Kidney (tissue), 13 donors: ENCODE measurements at regions not wholly inside any gene's neighbourhood (a gene's known extent, or its start where the extent isn't known, plus 50 kb on each side); places are given as distances from the start of the nearest gene placed in this dataset.

Experiments used
- DNase-seq, 5 donors: peaks; one replicate each; pipeline ENCODE4 v3.0.0-alpha.2; 2013 to 2020
- FAIRE-seq: peaks from 2 replicates; lab custom pipeline; 2012; peaks lifted over from hg19 to GRCh38; lab: Jason Lieb, UNC
- H3K27ac ChIP-seq, 2 donors: one replicate each; pipeline ENCODE4 v1.7.0; 2013; ENCODE audit warnings: low read depth in 2 of 2, low read length in 2 of 2, inconsistent platforms in 1 of 2
- H3K27me3 ChIP-seq: one replicate; pipeline ENCODE4 v1.7.1; 2013; ENCODE audit warnings: low read length, inconsistent platforms; ENCODE audit not compliant: control insufficient read depth, insufficient read depth
- H3K36me3 ChIP-seq, 3 donors: one replicate each; pipeline versions ENCODE4 v1.7.0 to v1.7.1; 2013; ENCODE audit warnings: low read length in 3 of 3, control low read depth in 1 of 3, inconsistent platforms in 1 of 3; ENCODE audit not compliant: insufficient read depth in 3 of 3, control insufficient read depth in 2 of 3
- H3K4me1 ChIP-seq, 3 donors: one replicate each; pipeline versions ENCODE4 v1.7.0 to v1.7.1; 2013; ENCODE audit warnings: low read length in 3 of 3, inconsistent platforms in 1 of 3, low read depth in 1 of 3; ENCODE audit not compliant: control insufficient read depth in 2 of 3, insufficient read depth in 2 of 3
- H3K4me3 ChIP-seq, 3 donors: one replicate each; pipeline versions ENCODE4 v1.7.0 to v1.8.1; 2013; ENCODE audit warnings: low read length in 3 of 3, control low read depth in 1 of 3, inconsistent platforms in 1 of 3
- H3K9ac ChIP-seq, 3 donors: one replicate each; pipeline versions ENCODE4 v1.7.0 to v1.7.1; 2013; ENCODE audit warnings: low read length in 3 of 3, control low read depth in 1 of 3, inconsistent platforms in 1 of 3
- H3K9me3 ChIP-seq, 3 donors: one replicate each; pipeline versions ENCODE4 v1.7.0 to v1.7.1; 2013; ENCODE audit warnings: low read length in 3 of 3, control low read depth in 1 of 3, inconsistent platforms in 1 of 3; ENCODE audit not compliant: control insufficient read depth in 2 of 3, insufficient read depth in 1 of 3
- intact Hi-C: fragments of 100-400 bp; cut with DNase I; formaldehyde crosslinking; loops from one replicate; pipeline ENCODE4 v1.11.1; 2022
- TF ChIP-seq, protein P1 (sequence below): IDR thresholded peaks from 3 replicates; pipeline ENCODE4 v1.5.1; 2012; ENCODE audit warnings: mild to moderate bottlenecking, moderate library complexity, borderline replicate concordance; ENCODE audit not compliant: insufficient read depth; ENCODE audit errors: extremely low read depth
- donor health status: control.
- donor health status: control.
- donor health status: control.
- donor health status: control.
- donor health status: control.
- donor health status: DM: yes; HTN: yes; CAD: no.
- donor health status: Normal renal cell carcinoma (clear cell type).

DNA sequence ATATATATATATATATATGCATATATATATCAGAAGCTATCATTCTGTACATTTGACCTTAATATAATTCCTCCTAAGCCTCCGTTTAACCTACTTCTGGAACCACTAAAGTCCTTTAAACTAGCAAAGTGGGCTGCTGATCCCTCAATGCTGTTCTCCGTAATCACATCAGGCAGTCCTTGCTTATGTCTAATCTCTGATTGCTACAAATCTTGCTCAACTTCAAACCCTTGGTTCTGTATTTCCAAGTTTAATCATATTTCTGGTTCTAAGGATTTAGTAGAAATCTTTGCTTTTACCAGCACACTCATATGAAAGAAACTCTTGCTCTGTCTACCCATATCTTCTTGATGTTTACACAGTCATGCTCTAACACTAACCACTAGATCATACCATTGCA lies 91.5 kb upstream of the GALNT13 start:
- Histone ChIP-seq H3K9me3 (no peaks in the 10 kb centered on the region), H3K4me1 (no peaks in the 10 kb centered on the region), H3K9ac (no peak overlapping the region), H3K27ac (no peak overlapping the region), H3K27me3 (no peaks in the 10 kb centered on the region), H3K4me3 (no peak overlapping the region), H3K36me3 (no peaks in the 10 kb centered on the region)
- TF ChIP-seq, protein P1, sequence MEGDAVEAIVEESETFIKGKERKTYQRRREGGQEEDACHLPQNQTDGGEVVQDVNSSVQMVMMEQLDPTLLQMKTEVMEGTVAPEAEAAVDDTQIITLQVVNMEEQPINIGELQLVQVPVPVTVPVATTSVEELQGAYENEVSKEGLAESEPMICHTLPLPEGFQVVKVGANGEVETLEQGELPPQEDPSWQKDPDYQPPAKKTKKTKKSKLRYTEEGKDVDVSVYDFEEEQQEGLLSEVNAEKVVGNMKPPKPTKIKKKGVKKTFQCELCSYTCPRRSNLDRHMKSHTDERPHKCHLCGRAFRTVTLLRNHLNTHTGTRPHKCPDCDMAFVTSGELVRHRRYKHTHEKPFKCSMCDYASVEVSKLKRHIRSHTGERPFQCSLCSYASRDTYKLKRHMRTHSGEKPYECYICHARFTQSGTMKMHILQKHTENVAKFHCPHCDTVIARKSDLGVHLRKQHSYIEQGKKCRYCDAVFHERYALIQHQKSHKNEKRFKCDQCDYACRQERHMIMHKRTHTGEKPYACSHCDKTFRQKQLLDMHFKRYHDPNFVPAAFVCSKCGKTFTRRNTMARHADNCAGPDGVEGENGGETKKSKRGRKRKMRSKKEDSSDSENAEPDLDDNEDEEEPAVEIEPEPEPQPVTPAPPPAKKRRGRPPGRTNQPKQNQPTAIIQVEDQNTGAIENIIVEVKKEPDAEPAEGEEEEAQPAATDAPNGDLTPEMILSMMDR = no peak
- DNase-seq (no peak), FAIRE-seq (no peak)
- intact Hi-C loops = no loop called here

DNA sequence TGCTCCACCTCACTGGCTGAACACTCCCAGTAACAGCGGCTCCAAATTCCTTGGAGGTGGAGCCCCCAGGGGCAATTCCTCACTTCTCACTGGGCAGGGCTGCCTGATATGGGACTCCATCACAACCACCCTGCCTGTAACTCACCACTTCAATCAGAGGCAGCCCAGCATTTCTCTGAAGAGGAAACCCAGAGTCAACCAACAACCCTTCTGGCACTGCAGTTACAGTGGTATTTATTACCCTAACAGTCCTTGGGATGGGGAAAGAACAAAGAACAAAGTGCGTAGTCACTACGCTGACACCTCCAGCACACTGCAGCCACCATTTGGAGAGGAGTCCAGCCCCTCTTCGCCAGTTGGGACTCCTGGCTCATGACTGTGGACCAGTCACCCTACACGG lies 85.7 kb upstream of the GALNT13 start:
- intact Hi-C loops = no loop called here
- no peak for DNase-seq
- FAIRE-seq = no peak
- TF ChIP-seq, protein P1 = no peak
- H3K27ac ChIP-seq = no peak overlapping the region
- H3K9me3 ChIP-seq = no peaks in the 10 kb centered on the region
- no peak overlapping the region for H3K4me3 ChIP-seq
- no peaks in the 10 kb centered on the region for H3K36me3 ChIP-seq
- H3K9ac ChIP-seq = no peak overlapping the region
- no peaks in the 10 kb centered on the region for H3K4me1 ChIP-seq
- H3K27me3 ChIP-seq = no peaks in the 10 kb centered on the region

DNA sequence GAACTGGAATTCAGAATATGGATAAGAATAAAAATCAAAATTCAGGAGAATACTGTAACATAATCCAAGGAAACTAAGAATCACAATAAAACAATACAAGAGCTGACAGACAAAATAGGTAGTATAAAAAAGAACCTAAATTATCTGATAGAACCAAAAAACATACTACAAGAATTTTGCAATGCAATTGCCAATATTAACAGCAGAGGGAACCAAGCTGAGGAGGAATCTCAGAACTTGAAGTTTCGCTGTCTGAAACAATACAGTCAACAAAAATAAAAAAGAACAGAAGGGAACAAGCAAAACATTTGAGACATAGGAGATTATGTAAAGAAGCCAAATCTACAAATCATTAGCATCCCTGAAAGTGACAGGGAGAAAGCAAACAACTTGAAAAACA lies 84.1 kb upstream of the GALNT13 start:
- Histone ChIP-seq H3K4me3 (no peak overlapping the region), H3K27me3 (no peaks in the 10 kb centered on the region), H3K27ac (no peak overlapping the region), H3K4me1 (no peaks in the 10 kb centered on the region), H3K9me3 (peaks cover 0 to 6% (median 5%) of the 10 kb centered on the region in 3 donors), H3K36me3 (no peaks in the 10 kb centered on the region), H3K9ac (no peak overlapping the region)
- intact Hi-C loops = no loop called here
- FAIRE-seq (no peak), DNase-seq (no peak)
- TF ChIP-seq, protein P1 = no peak

DNA sequence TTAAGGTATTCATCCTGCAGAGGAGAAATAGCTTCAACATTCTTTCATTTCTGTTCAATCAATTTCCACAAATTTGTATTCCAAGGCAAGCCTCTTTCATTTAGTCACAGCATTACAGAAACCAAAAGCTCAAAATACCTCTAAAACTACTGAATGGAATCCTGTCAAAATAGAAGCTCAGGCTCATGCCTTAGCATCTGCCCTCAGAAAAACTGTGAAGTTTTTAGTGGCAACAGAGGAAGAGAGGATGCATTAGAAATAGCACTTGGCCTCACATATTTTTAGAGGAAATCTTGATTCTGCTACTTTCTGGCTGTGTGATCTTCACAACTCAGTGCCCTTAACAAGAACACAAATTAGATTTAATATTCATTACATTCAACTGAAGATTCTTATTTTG lies 69.1 kb upstream of the GALNT13 start:
- H3K36me3 ChIP-seq = no peaks in the 10 kb centered on the region
- no peak overlapping the region for H3K27ac ChIP-seq
- no peaks in the 10 kb centered on the region for H3K4me1 ChIP-seq
- H3K4me3 ChIP-seq = no peak overlapping the region
- DNase-seq (no peak), FAIRE-seq (no peak)
- intact Hi-C loops = no loop called here
- H3K9me3 ChIP-seq = no peaks in the 10 kb centered on the region
- no peaks in the 10 kb centered on the region for H3K27me3 ChIP-seq
- TF ChIP-seq, protein P1 = no peak
- H3K9ac ChIP-seq = no peak overlapping the region
